ENCODE measurements at regions not wholly inside any gene's neighbourhood (a gene's known extent, or its start where the extent isn't known, plus 50 kb on each side); places are given as distances from the start of the nearest gene placed in this dataset.

- Mint-ChIP-seq H3K27me3 (ENCODE audit: unreplicated experiment) (no peaks in the 10 kb centered on the region), H3K4me1 (ENCODE audit: low read depth, unreplicated experiment) (no peaks in the 10 kb centered on the region), H3K4me3 (ENCODE audit: low read depth, unreplicated experiment) (no peak overlapping the region), H3K27ac (ENCODE audit: unreplicated experiment) (no peak overlapping the region), H3K9me3 (ENCODE audit: low read depth, unreplicated experiment) (no peaks in the 10 kb centered on the region), H3K36me3 (ENCODE audit: insufficient read depth, unreplicated experiment) (no peaks in the 10 kb centered on the region)
- CTCF ChIA-PET = no interaction called here
- intact Hi-C loops (cut with micrococcal nuclease; ENCODE audit: unreplicated experiment) = no loop called here
- TF ChIP-seq CTCF (IDR thresholded peaks at IDR 0.05; ENCODE audit: unreplicated experiment) = no peak
- DNase-seq = no peak
- no TSS peak for BruUV-seq (replicated peaks)
Observed at GRCh38 chr6:14426281-14426680, 308.7 kb downstream of the CD83 start.

- intact Hi-C loops (cut with micrococcal nuclease; ENCODE audit: unreplicated experiment) = no loop called here
Observed at GRCh38 chr6:14428269-14428668, 310.7 kb downstream of the CD83 start.

GRCh38 chr6:14429396-14429795, 311.8 kb downstream of the CD83 start:
- no TSS peak for BruUV-seq (replicated peaks)
- Mint-ChIP-seq H3K27me3 (ENCODE audit: unreplicated experiment) (no peaks in the 10 kb centered on the region), H3K4me3 (ENCODE audit: low read depth, unreplicated experiment) (no peak overlapping the region), H3K27ac (ENCODE audit: unreplicated experiment) (no peak overlapping the region), H3K9me3 (ENCODE audit: low read depth, unreplicated experiment) (no peaks in the 10 kb centered on the region), H3K4me1 (ENCODE audit: low read depth, unreplicated experiment) (no peaks in the 10 kb centered on the region), H3K36me3 (ENCODE audit: insufficient read depth, unreplicated experiment) (no peaks in the 10 kb centered on the region)
- no peak for TF ChIP-seq CTCF (IDR thresholded peaks at IDR 0.05; ENCODE audit: unreplicated experiment)
- intact Hi-C loops (cut with micrococcal nuclease; ENCODE audit: unreplicated experiment) = no loop called here
- CTCF ChIA-PET = no interaction called here
- DNase-seq = no peak

More at GRCh38 chr6:14428269-14428668, 310.7 kb downstream of the CD83 start:
- H3K9me3 Mint-ChIP-seq (ENCODE audit: low read depth, unreplicated experiment) = no peaks in the 10 kb centered on the region
- no peak for DNase-seq
- no peak for TF ChIP-seq CTCF (IDR thresholded peaks at IDR 0.05; ENCODE audit: unreplicated experiment)
- no peaks in the 10 kb centered on the region for H3K4me1 Mint-ChIP-seq (ENCODE audit: low read depth, unreplicated experiment)
- H3K27ac Mint-ChIP-seq (ENCODE audit: unreplicated experiment) = no peak overlapping the region
- no TSS peak for BruUV-seq (replicated peaks)
- CTCF ChIA-PET = no interaction called here
- no peaks in the 10 kb centered on the region for H3K27me3 Mint-ChIP-seq (ENCODE audit: unreplicated experiment)
- no peak overlapping the region for H3K4me3 Mint-ChIP-seq (ENCODE audit: low read depth, unreplicated experiment)
- H3K36me3 Mint-ChIP-seq (ENCODE audit: insufficient read depth, unreplicated experiment) = no peaks in the 10 kb centered on the region

- Mint-ChIP-seq H3K9me3 (ENCODE audit: low read depth, unreplicated experiment) (no peaks in the 10 kb centered on the region), H3K27me3 (ENCODE audit: unreplicated experiment) (no peaks in the 10 kb centered on the region), H3K27ac (ENCODE audit: unreplicated experiment) (no peak overlapping the region), H3K4me1 (ENCODE audit: low read depth, unreplicated experiment) (no peaks in the 10 kb centered on the region), H3K36me3 (ENCODE audit: insufficient read depth, unreplicated experiment) (no peaks in the 10 kb centered on the region), H3K4me3 (ENCODE audit: low read depth, unreplicated experiment) (no peak overlapping the region)
- CTCF ChIA-PET = no interaction called here
- intact Hi-C loops (cut with micrococcal nuclease; ENCODE audit: unreplicated experiment) = no loop called here
- TF ChIP-seq CTCF (IDR thresholded peaks at IDR 0.05; ENCODE audit: unreplicated experiment) = no peak
- DNase-seq = no peak
- no TSS peak for BruUV-seq (replicated peaks)
Observed at GRCh38 chr6:14430218-14430617, 312.6 kb downstream of the CD83 start.
